K562 (cell line): ENCODE measurements at regions not wholly inside any gene's neighbourhood (a gene's known extent, or its start where the extent isn't known, plus 50 kb on each side); places are given as distances from the start of the nearest gene placed in this dataset.

Experiments used
- FOXK1 ChIP-seq: sonication (generic); formaldehyde crosslinking; IDR thresholded peaks from 2 replicates; pipeline ENCODE4 v1.8.0; 2022; ENCODE audit warnings: missing genetic modification reagents, mild to moderate bottlenecking, borderline replicate concordance
- GABPA ChIP-seq: fragments of 200-800 bp; sonication (Bioruptor generic); conservative IDR thresholded peaks from 2 replicates; pipeline ENCODE4 v1.6.1; 2016; ENCODE audit warnings: low read depth, missing genetic modification characterization, missing compliant biosample characterization
- GTF2F1 ChIP-seq: IDR thresholded peaks from 2 replicates; pipeline ENCODE4 v1.6.1; 2011; ENCODE audit warnings: low read depth, low read length, improper control_type of control experiment
- HDAC2 ChIP-seq: fragments of 450-650 bp; IDR thresholded peaks from 2 replicates; pipeline ENCODE4 v1.6.1; 2016; ENCODE audit warnings: mild to moderate bottlenecking
- JUND ChIP-seq, 2 experiments: IDR thresholded peaks; 2 replicates in 1 of 2; 3 replicates in 1 of 2; pipeline ENCODE4 v1.6.1; 2011; ENCODE audit warnings: borderline replicate concordance in 2 of 2, low read depth in 2 of 2, low read length in 2 of 2, improper control_type of control experiment in 1 of 2, missing biosample characterization in 1 of 2, missing genetic modification characterization in 1 of 2, missing genetic modification reagents in 1 of 2
- MEF2D ChIP-seq: conservative IDR thresholded peaks from 2 replicates; pipeline ENCODE4 v1.6.1; 2016; ENCODE audit warnings: low read depth, missing genetic modification characterization, missing compliant biosample characterization
- POLR2AphosphoS2 ChIP-seq: IDR thresholded peaks from 2 replicates; pipeline ENCODE4 v1.6.1; 2012; ENCODE audit warnings: low read length, improper control_type of control experiment
- POLR2AphosphoS5 ChIP-seq: IDR thresholded peaks from 2 replicates; pipeline ENCODE4 v1.6.1; 2011; ENCODE audit warnings: mild to moderate bottlenecking, low read depth, low read length, moderate library complexity; ENCODE audit not compliant: control insufficient read depth, insufficient read depth
- TF ChIP-seq, protein P1 (sequence below), 3 experiments: IDR thresholded peaks in 2 of 3; conservative IDR thresholded peaks in 1 of 3; 2 replicates each; pipeline ENCODE4 v1.5.1; 2011 to 2012; ENCODE audit warnings: low read length in 3 of 3, mild to moderate bottlenecking in 3 of 3, control low read depth in 2 of 3, improper control_type of control experiment in 1 of 3, inconsistent platforms in 1 of 3, low read depth in 1 of 3, mixed read lengths in 1 of 3, moderate library complexity in 1 of 3; ENCODE audit not compliant: insufficient read depth in 2 of 3
- TF ChIP-seq, protein P2 (sequence below): fragments of 450-650 bp; formaldehyde crosslinking; IDR thresholded peaks from 2 replicates; pipeline ENCODE4 v1.4.0; 2020; ENCODE audit warnings: mild to moderate bottlenecking, mixed read lengths
- TF ChIP-seq, protein P3 (sequence below): conservative IDR thresholded peaks from 2 replicates; pipeline ENCODE4 v1.6.1; 2011; ENCODE audit warnings: low read depth, mild to moderate bottlenecking, low read length; ENCODE audit not compliant: control insufficient read depth

DNA sequence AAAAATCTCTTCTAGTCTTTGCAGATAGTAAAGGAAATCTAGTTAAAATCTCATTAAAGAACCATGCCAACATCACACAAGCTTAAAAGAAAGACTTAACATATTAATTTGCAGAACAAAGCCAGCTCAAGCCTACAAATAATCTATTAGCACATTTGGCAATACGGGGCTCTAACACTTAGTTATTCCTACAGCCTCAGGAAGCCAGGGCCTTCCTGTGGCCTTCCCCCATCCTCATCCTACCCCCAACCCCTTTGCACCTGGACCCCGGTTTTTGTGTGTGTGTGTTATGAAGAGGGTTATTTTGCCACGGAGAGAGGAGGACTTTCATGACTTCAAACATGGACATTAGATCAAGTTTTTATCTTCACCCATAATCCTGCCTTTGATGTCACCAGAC, 64.6 kb downstream of the FOXB2 start:
- no peak for TF ChIP-seq JUND (IDR thresholded peaks at IDR 0.05; ENCODE audit: borderline replicate concordance, low read depth, low read length)
- no peak for TF ChIP-seq JUND (tag; IDR thresholded peaks at IDR 0.05; ENCODE audit: borderline replicate concordance, low read depth, low read length)
- no peak for TF ChIP-seq GABPA (tag)
- no peak for TF ChIP-seq POLR2AphosphoS5
- TF ChIP-seq HDAC2: no peak
- no peak for TF ChIP-seq POLR2AphosphoS2
- TF ChIP-seq, protein P1, sequence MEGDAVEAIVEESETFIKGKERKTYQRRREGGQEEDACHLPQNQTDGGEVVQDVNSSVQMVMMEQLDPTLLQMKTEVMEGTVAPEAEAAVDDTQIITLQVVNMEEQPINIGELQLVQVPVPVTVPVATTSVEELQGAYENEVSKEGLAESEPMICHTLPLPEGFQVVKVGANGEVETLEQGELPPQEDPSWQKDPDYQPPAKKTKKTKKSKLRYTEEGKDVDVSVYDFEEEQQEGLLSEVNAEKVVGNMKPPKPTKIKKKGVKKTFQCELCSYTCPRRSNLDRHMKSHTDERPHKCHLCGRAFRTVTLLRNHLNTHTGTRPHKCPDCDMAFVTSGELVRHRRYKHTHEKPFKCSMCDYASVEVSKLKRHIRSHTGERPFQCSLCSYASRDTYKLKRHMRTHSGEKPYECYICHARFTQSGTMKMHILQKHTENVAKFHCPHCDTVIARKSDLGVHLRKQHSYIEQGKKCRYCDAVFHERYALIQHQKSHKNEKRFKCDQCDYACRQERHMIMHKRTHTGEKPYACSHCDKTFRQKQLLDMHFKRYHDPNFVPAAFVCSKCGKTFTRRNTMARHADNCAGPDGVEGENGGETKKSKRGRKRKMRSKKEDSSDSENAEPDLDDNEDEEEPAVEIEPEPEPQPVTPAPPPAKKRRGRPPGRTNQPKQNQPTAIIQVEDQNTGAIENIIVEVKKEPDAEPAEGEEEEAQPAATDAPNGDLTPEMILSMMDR (IDR thresholded peaks at IDR 0.05 in 2 of 3, conservative IDR thresholded peaks at IDR 0.05 in 1 of 3; ENCODE audit: insufficient read depth in 2 of 3, low read depth in 1 of 3, low read length in 3 of 3): no peak
- no peak for TF ChIP-seq GTF2F1
- TF ChIP-seq, protein P2, sequence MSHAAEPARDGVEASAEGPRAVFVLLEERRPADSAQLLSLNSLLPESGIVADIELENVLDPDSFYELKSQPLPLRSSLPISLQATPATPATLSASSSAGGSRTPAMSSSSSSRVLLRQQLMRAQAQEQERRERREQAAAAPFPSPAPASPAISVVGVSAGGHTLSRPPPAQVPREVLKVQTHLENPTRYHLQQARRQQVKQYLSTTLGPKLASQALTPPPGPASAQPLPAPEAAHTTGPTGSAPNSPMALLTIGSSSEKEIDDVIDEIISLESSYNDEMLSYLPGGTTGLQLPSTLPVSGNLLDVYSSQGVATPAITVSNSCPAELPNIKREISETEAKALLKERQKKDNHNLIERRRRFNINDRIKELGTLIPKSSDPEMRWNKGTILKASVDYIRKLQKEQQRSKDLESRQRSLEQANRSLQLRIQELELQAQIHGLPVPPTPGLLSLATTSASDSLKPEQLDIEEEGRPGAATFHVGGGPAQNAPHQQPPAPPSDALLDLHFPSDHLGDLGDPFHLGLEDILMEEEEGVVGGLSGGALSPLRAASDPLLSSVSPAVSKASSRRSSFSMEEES (CRISPR knock-in tag): no peak
- TF ChIP-seq MEF2D (tag): no peak
- TF ChIP-seq, protein P3, sequence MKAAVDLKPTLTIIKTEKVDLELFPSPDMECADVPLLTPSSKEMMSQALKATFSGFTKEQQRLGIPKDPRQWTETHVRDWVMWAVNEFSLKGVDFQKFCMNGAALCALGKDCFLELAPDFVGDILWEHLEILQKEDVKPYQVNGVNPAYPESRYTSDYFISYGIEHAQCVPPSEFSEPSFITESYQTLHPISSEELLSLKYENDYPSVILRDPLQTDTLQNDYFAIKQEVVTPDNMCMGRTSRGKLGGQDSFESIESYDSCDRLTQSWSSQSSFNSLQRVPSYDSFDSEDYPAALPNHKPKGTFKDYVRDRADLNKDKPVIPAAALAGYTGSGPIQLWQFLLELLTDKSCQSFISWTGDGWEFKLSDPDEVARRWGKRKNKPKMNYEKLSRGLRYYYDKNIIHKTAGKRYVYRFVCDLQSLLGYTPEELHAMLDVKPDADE: no peak
- TF ChIP-seq FOXK1: no peak
